ENCODE measurements at regions not wholly inside any gene's neighbourhood (a gene's known extent, or its start where the extent isn't known, plus 50 kb on each side); places are given as distances from the start of the nearest gene placed in this dataset.
A peak's percentile ranks its signal among the peaks of the same experiment; 100 is the strongest.
"Not testable (repeated sequence)": the region's sequence is repeated elsewhere in the genome, so short reads cannot be mapped to it uniquely, and the experiment has no call there.

- peaks cover 28% of the 10 kb centered on the region for H3K4me1 Mint-ChIP-seq
- H3K36me3 Mint-ChIP-seq, result peaks cover 2% of the 10 kb centered on the region
- peak overlapping the region; percentile 41 for H3K27ac Mint-ChIP-seq
- peak overlapping the region; percentile 38 for H3K4me3 Mint-ChIP-seq
- no peaks in the 10 kb centered on the region for H3K9me3 Mint-ChIP-seq
- H3K27me3 Mint-ChIP-seq, result peaks cover 13% of the 10 kb centered on the region
Observed at GRCh38 chr1:232335261-232335660, 294.7 kb downstream of the SIPA1L2 start.

DNA sequence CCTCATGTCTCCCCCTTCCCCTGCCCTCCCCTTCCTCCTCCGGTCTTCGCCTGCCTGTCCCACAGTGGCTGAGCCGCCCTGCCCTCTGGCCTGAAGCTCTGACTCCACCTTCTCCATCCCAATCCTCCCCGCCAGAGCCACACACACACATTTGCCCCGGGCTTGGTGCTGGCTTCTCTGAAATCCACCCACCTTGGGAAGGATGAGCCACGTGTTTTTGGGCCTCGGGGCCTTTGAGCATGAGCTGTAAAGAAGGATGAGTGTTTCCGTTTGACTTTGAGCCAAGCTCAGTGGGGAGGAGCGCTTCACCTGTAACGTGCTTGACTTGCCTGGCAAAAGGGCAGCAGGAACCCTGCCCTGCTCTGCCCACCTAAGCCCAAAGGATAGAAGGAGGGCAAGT lies 295.1 kb downstream of the SIPA1L2 start:
- peak overlapping the region; percentile 38 for H3K4me3 Mint-ChIP-seq
- peaks cover 13% of the 10 kb centered on the region for H3K27me3 Mint-ChIP-seq
- peak overlapping the region; percentile 41 for H3K27ac Mint-ChIP-seq
- H3K9me3 Mint-ChIP-seq, result no peaks in the 10 kb centered on the region
- H3K4me1 Mint-ChIP-seq, result peaks cover 28% of the 10 kb centered on the region
- peaks cover 2% of the 10 kb centered on the region for H3K36me3 Mint-ChIP-seq

GRCh38 chr1:232334246-232334645 lies 295.7 kb downstream of the SIPA1L2 start:
- Mint-ChIP-seq H3K4me3 (no peak overlapping the region), H3K9me3 (no peaks in the 10 kb centered on the region), H3K36me3 (peaks cover 2% of the 10 kb centered on the region), H3K4me1 (peaks cover 28% of the 10 kb centered on the region), H3K27me3 (peaks cover 13% of the 10 kb centered on the region), H3K27ac (no peak overlapping the region)

- peaks cover 28% of the 10 kb centered on the region for H3K4me1 Mint-ChIP-seq
- no peaks in the 10 kb centered on the region for H3K9me3 Mint-ChIP-seq
- peaks cover 2% of the 10 kb centered on the region for H3K36me3 Mint-ChIP-seq
- no peak overlapping the region for H3K27ac Mint-ChIP-seq
- H3K4me3 Mint-ChIP-seq, result no peak overlapping the region
- peaks cover 13% of the 10 kb centered on the region for H3K27me3 Mint-ChIP-seq
Observed at GRCh38 chr1:232333419-232333767, 296.5 kb downstream of the SIPA1L2 start.

DNA sequence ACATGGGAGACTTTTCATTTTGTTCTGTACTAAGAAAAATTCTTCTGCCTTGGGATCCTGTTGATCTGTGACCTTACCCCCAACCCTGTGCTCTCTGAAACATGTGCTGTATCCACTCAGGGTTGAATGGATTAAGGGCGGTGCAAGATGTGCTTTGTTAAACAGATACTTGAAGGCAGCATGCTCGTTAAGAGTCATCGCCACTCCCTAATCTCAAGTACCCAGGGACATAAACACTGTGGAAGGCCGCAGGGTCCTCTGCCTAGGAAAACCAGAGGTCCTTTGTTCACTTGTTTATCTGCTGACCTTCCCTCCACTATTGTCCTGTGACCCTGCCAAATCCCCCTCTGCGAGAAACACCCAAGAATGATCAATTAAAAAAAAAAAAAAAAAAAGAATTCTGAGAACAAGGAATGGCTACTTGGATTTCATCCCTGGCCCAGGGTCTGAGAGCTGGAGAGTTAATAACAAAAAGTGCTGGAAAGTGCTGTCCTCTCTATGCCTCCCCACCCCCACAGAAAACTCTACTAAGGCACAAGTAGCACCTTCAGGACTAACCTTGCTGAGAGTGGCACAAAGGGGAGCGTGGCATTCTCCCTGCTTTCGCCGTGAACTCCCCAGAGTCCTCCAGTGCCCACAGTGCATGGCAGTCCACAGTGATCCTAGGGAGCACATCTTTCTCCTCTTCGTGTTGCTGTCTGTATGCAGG lies 297.1 kb downstream of the SIPA1L2 start:
- H3K36me3 Mint-ChIP-seq, H3K27ac Mint-ChIP-seq, H3K4me3 Mint-ChIP-seq, H3K9me3 Mint-ChIP-seq: not testable (repeated sequence)
- Mint-ChIP-seq H3K4me1 (peaks cover 28% of the 10 kb centered on the region), H3K27me3 (peaks cover 13% of the 10 kb centered on the region)

DNA sequence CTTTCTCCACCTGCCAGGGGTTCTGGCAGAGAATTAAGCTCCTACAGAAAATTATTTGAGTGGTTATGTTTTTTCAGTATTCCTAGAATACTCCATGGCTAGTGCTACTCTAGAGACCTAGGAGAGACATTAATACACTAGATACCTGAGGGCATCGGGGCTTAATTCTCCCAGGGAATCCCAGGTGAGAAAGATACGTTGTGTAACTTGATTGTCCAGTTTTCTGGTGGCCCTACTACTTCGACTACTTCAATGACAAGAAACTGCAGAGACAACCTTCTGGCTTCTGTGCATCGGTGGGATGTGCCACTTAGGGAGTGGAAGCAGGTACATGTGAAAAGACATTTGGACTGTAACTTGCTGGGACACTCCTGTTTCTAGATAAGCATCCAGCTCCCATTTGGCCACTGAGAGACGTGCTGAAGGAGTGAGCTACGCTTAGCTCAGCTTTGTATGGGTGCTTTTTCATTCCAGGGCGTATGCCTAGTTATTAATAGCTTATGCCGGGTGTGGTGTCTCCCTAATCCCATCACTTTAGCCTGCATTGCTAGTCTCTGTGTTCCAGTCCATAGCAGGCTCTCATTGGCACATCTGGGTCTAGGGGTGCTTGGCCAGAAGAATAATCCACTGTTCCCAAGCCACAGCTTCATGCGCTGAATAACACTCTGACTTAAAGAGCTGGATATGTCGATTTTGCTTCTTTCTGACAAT lies 300.7 kb downstream of the SIPA1L2 start:
- peaks cover 2% of the 10 kb centered on the region for H3K27me3 Mint-ChIP-seq
- H3K4me3 Mint-ChIP-seq, result no peak overlapping the region
- H3K36me3 Mint-ChIP-seq, result peaks cover 2% of the 10 kb centered on the region
- H3K27ac Mint-ChIP-seq, result no peak overlapping the region
- peaks cover 6% of the 10 kb centered on the region for H3K4me1 Mint-ChIP-seq
- no peaks in the 10 kb centered on the region for H3K9me3 Mint-ChIP-seq

DNA sequence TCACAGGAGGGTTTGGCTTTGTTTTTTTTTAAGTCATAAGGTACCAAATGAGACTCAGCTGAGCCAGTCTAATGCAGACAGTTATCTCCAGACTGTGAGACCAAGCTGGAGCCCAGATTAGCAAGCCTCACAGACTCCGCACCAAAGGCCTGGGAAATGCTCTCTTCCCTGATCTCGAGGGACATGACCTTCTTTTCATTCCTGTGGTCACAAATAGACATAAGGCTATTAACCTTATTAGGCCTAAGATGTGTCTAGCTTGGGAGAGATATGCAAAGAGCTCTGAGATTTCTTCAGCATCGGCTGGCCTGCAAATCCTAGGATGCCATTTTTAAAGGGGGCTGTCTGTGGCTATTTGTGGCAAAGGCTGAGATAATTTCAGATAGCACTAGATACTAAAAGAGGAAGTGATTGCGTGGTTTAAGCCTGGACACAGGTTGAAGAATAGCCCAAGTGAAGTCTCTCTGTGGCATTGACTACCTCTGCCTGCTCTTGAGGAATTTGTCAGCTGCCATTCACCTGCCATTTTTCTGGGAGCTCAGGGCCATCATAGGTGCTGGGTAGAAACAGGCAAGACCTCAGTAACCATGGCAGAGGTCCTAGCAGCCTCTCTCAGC lies 301.3 kb downstream of the SIPA1L2 start:
- peaks cover 2% of the 10 kb centered on the region for H3K36me3 Mint-ChIP-seq

GRCh38 chr1:232327899-232328298 lies 302.0 kb downstream of the SIPA1L2 start:
- H3K4me1 Mint-ChIP-seq, result no peaks in the 10 kb centered on the region
- H3K9me3 Mint-ChIP-seq, result no peaks in the 10 kb centered on the region
- H3K27me3 Mint-ChIP-seq, result peaks cover 2% of the 10 kb centered on the region
- H3K4me3 Mint-ChIP-seq, result no peak overlapping the region
- H3K36me3 Mint-ChIP-seq, result peaks cover 2% of the 10 kb centered on the region
- H3K27ac Mint-ChIP-seq, result no peak overlapping the region

More for the DNA sequence above, 301.3 kb downstream of the SIPA1L2 start:
- H3K27me3 Mint-ChIP-seq, result peaks cover 2% of the 10 kb centered on the region
- no peak overlapping the region for H3K27ac Mint-ChIP-seq
- no peaks in the 10 kb centered on the region for H3K9me3 Mint-ChIP-seq
- peaks cover 3% of the 10 kb centered on the region for H3K4me1 Mint-ChIP-seq
- H3K4me3 Mint-ChIP-seq, result no peak overlapping the region

- Mint-ChIP-seq H3K36me3 (peaks cover 2% of the 10 kb centered on the region), H3K9me3 (no peaks in the 10 kb centered on the region), H3K4me1 (no peaks in the 10 kb centered on the region), H3K27me3 (peaks cover 5% of the 10 kb centered on the region), H3K4me3 (no peak overlapping the region), H3K27ac (no peak overlapping the region)
Observed at GRCh38 chr1:232327269-232327668, 302.7 kb downstream of the SIPA1L2 start.

DNA sequence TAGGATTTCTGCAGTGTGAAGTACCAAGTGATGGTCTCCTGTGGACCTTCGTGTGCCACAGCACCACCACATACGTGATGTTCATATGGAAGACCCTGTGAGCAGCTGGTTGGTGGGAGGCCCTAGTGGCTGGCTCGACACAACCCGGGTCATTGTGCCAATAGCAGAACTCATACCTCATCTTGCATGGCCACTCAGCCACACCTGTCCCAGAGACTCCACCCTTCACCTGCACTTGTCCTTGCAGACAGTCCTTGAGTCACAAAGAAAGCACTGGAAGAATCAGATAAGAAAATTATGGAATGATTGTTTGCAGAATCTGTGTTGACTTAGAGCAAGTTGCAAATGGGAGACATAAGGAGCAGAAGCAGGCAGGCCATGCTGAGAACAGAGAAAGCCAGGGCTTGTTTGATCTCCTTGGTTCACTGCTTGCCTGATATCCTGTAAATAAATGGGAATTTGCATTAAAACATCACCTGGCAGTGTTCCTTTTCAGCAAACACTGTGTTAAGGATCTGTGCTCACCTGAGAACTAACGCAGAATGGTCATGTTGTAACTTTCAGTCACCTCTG lies 307.7 kb downstream of the SIPA1L2 start:
- no peak overlapping the region for H3K4me3 Mint-ChIP-seq
- no peaks in the 10 kb centered on the region for H3K4me1 Mint-ChIP-seq
- no peaks in the 10 kb centered on the region for H3K36me3 Mint-ChIP-seq
- H3K9me3 Mint-ChIP-seq, result no peaks in the 10 kb centered on the region
- H3K27me3 Mint-ChIP-seq, result peaks cover 5% of the 10 kb centered on the region
- no peak overlapping the region for H3K27ac Mint-ChIP-seq

- Mint-ChIP-seq H3K27ac (no peak overlapping the region), H3K27me3 (peaks cover 5% of the 10 kb centered on the region), H3K36me3 (no peaks in the 10 kb centered on the region), H3K4me3 (no peak overlapping the region), H3K4me1 (no peaks in the 10 kb centered on the region), H3K9me3 (no peaks in the 10 kb centered on the region)
Observed at GRCh38 chr1:232319518-232320210, 310.3 kb downstream of the SIPA1L2 start.

DNA sequence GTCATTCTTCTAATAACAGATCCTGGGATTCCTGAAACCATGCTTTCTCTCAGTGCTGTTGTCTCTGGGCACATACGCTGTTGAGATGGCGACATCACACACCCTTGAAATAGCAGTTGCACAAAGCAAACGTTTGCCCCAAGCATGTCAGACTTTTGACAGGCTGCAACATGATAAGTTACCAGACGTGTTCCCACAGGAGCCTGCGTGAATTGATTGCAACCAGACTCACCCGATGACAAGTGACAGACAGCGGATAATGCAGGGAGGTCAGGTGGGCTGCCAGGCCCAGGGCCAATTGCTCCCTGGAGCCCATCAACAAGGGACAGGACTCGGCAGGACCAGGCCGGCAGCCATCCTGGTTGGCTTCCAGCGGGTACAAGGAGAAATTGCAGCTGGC lies 310.9 kb downstream of the SIPA1L2 start:
- Mint-ChIP-seq H3K4me3 (no peak overlapping the region), H3K36me3 (no peaks in the 10 kb centered on the region), H3K9me3 (no peaks in the 10 kb centered on the region), H3K27me3 (peaks cover 3% of the 10 kb centered on the region), H3K4me1 (no peaks in the 10 kb centered on the region), H3K27ac (no peak overlapping the region)

DNA sequence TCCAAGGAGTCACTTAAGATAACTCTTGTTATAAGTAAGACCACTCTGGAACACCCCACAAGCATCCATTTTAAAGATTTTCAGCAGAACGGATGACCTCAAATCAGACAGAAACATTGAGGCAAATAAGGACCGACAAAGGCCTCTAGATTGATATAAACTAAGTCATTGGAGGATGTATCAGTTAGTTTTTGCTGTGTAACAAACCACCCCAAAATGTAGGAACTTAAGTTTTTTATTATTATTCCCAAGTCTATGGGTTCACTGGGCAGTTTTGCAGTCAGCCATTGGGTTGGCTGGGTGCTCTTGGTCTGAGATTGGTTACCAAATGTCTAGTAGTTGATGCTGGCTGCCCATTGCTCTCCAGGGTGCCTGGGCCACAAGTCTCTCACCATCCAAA lies 311.8 kb downstream of the SIPA1L2 start:
- Mint-ChIP-seq H3K27ac (no peak overlapping the region), H3K4me3 (no peak overlapping the region), H3K36me3 (no peaks in the 10 kb centered on the region), H3K4me1 (no peaks in the 10 kb centered on the region), H3K27me3 (peaks cover 3% of the 10 kb centered on the region), H3K9me3 (no peaks in the 10 kb centered on the region)

- H3K36me3 Mint-ChIP-seq, result no peaks in the 10 kb centered on the region
- H3K4me1 Mint-ChIP-seq, result no peaks in the 10 kb centered on the region
Observed at GRCh38 chr1:232317350-232317749, 312.6 kb downstream of the SIPA1L2 start.

DNA sequence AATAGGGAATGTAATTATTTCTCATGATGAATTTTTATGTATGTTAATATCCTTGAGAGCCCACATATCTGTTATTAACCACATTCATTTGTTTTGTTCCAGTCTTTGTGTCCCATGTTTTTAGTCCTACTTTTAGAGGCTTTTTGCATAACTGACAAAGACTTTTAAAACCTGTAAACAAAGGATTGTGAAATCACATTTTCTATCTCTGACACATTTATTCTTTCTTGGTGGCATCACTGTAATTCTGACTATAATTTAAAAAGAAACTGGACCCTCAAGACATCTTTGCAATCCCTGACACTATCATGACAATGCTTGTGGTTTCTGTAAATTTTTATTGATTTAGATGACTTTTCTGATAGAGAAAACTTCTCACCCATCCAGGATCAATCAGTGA lies 313.1 kb downstream of the SIPA1L2 start:
- Mint-ChIP-seq H3K9me3 (no peaks in the 10 kb centered on the region), H3K4me1 (no peaks in the 10 kb centered on the region), H3K27me3 (no peaks in the 10 kb centered on the region), H3K27ac (no peak overlapping the region), H3K4me3 (no peak overlapping the region), H3K36me3 (no peaks in the 10 kb centered on the region)

More at GRCh38 chr1:232317350-232317749, 312.6 kb downstream of the SIPA1L2 start:
- no peaks in the 10 kb centered on the region for H3K27me3 Mint-ChIP-seq
- H3K27ac Mint-ChIP-seq, result no peak overlapping the region
- no peak overlapping the region for H3K4me3 Mint-ChIP-seq
- no peaks in the 10 kb centered on the region for H3K9me3 Mint-ChIP-seq

Measured in activated naive CD4-positive, alpha-beta T cell treated with anti-CD3 and anti-CD28 coated beads, Interleukin-2, amount 50 U/mL, for 24 hours (primary cell).